Panc1 (cell line): ENCODE measurements at regions not wholly inside any gene's neighbourhood (a gene's known extent, or its start where the extent isn't known, plus 50 kb on each side); places are given as distances from the start of the nearest gene placed in this dataset.

Experiments
- ATAC-seq: fragments of 200-7000 bp; cut with Tn5 transposase; 2 replicates; pipeline ENCODE4 v1.9.1; 2020; ENCODE audit warnings: mild to moderate bottlenecking, moderate library complexity
- BruUV-seq: library from RNA; stranded (reverse); fragments of 400-500 nt; replicated peaks from 2 replicates; lab custom pipeline; 2021; lab: Mats Ljungman, UMichigan
- CTCF ChIA-PET: fragments of 300-600 bp; sonication (Branson Sonifier 250); formaldehyde crosslinking; loops from one replicate; lab custom pipeline; 2022; ENCODE audit warnings: antibody characterized with exemption; lab: Charles Lee
- POLR2A ChIA-PET: fragments of 300-600 bp; sonication (Branson Sonifier 250); formaldehyde crosslinking; loops from one replicate; lab custom pipeline; 2022; ENCODE audit warnings: antibody characterized with exemption; lab: Charles Lee
- DNase-seq: peaks from one replicate; pipeline ENCODE4 v3.0.0-alpha.2; 2010; ENCODE audit warnings: low read depth, low spot score
- H3K27ac ChIP-seq: 2 replicates; pipeline ENCODE4 v1.5.1; 2011; ENCODE audit warnings: mild to moderate bottlenecking, low read length, inconsistent platforms
- H3K27me3 ChIP-seq: fragments of 200-500 bp; sonication (Bioruptor generic); 2 replicates; pipeline ENCODE4 v1.6.0; 2014; ENCODE audit warnings: low read length, inconsistent platforms; ENCODE audit not compliant: control insufficient read depth, insufficient read depth
- H3K36me3 ChIP-seq: fragments of 200-500 bp; sonication (Bioruptor generic); 2 replicates; pipeline ENCODE4 v1.5.1; 2014; ENCODE audit warnings: inconsistent platforms, mild to moderate bottlenecking, low read length, moderate library complexity; ENCODE audit not compliant: control insufficient read depth, insufficient read depth
- H3K4me1 ChIP-seq: 2 replicates; pipeline ENCODE4 v1.5.1; 2011; ENCODE audit warnings: inconsistent platforms, mild to moderate bottlenecking, low read length, moderate library complexity; ENCODE audit not compliant: control insufficient read depth, insufficient read depth
- H3K4me3 ChIP-seq, 2 experiments: 2 replicates each; pipeline ENCODE4 v1.5.1; 2011 to 2012; ENCODE audit warnings: low read depth in 2 of 2, low read length in 2 of 2, mild to moderate bottlenecking in 2 of 2, inconsistent platforms in 1 of 2, moderate library complexity in 1 of 2
- H3K9me3 ChIP-seq: fragments of 200-500 bp; sonication (Bioruptor generic); 2 replicates; pipeline ENCODE4 v1.5.1; 2014; ENCODE audit warnings: low read depth, mild to moderate bottlenecking, inconsistent platforms, low read length, moderate library complexity; ENCODE audit not compliant: control insufficient read depth, insufficient read depth
- SIN3A ChIP-seq: IDR thresholded peaks from 2 replicates; pipeline ENCODE4 v1.6.1; 2012; ENCODE audit warnings: low read depth, mild to moderate bottlenecking, low read length, moderate library complexity, borderline replicate concordance; ENCODE audit not compliant: insufficient read depth
- TCF7L2 ChIP-seq: IDR thresholded peaks from 2 replicates; pipeline ENCODE4 v1.6.1; 2011; ENCODE audit warnings: mild to moderate bottlenecking, low read depth, low read length, inconsistent platforms
- in situ Hi-C: cut with HindIII; loops from 2 replicates; pipeline ENCODE4 v1.10.0; 2016; ENCODE audit warnings: low sequenced_read_pairs, low pct_unique_long_range_greater_than_20kb
- intact Hi-C: fragments of 100-400 bp; cut with micrococcal nuclease; formaldehyde crosslinking; loops from one replicate; pipeline ENCODE4 v1.10.0; 2022; ENCODE audit not compliant: unreplicated experiment
- TF ChIP-seq, protein P1 (sequence below), 2 experiments: IDR thresholded peaks; 2 replicates each; pipeline ENCODE4 v1.6.1; 2011 to 2012; ENCODE audit warnings: low read depth in 2 of 2, control low read depth in 1 of 2, low read length in 1 of 2, mild to moderate bottlenecking in 1 of 2, moderate library complexity in 1 of 2; ENCODE audit not compliant: insufficient read depth in 1 of 2
- TF ChIP-seq, protein P2 (sequence below): fragments of 450-650 bp; IDR thresholded peaks from 2 replicates; pipeline ENCODE4 v1.5.1; 2017; ENCODE audit warnings: mild to moderate bottlenecking

DNA sequence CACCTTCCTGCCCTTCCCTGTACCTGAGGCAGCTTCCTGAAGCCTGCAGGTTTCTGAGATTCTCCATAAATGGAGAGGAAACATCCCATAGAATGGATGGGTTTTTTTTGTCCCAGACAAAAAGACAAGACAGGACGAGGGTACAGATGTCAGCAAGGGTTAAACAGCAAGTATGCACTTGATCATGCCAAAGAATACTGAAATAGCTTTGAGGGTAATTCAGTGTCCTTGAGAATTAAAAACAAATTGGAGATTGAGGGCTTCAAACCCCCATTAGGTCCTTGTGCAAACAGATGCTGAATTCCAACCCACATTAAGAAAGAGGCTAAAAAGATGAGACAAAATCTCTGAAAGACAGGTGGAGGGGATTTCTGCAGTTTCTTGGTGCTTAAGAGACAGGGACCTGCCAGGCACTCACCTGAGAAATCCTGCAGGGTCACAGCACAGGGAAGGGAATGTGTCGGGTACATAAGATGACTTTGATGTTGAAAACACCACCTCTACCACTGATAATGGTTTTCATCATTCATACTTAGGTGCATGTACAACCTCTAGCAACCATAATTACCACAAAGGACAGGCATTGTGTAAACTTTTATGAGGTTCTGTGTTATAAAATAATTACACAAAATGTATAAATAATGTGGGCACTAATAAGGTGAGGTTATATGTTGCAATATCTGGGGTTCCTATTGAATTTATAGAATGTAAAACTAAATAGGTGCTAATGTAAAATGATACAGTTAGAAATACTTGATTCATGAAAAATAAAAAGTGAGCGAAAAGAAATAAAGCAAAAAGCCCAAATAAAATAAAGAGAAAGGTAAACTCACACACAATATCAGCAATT is 107.1 kb upstream of the TOP3B start:
- Histone ChIP-seq H3K4me1 (no peaks in the 10 kb centered on the region), H3K27me3 (peaks cover 2% of the 10 kb centered on the region), H3K36me3 (no peaks in the 10 kb centered on the region), H3K27ac (no peak overlapping the region), H3K4me3 (no peak overlapping the region), H3K9me3 (no peaks in the 10 kb centered on the region)
- ATAC-seq: no peak
- in situ Hi-C loops (no loop called here), intact Hi-C loops (no loop called here)
- BruUV-seq: no TSS peak
- ChIA-PET CTCF (no interaction called here), POLR2A (no interaction called here)
- no peak for DNase-seq
- TF ChIP-seq SIN3A: no peak
- TF ChIP-seq, protein P1, sequence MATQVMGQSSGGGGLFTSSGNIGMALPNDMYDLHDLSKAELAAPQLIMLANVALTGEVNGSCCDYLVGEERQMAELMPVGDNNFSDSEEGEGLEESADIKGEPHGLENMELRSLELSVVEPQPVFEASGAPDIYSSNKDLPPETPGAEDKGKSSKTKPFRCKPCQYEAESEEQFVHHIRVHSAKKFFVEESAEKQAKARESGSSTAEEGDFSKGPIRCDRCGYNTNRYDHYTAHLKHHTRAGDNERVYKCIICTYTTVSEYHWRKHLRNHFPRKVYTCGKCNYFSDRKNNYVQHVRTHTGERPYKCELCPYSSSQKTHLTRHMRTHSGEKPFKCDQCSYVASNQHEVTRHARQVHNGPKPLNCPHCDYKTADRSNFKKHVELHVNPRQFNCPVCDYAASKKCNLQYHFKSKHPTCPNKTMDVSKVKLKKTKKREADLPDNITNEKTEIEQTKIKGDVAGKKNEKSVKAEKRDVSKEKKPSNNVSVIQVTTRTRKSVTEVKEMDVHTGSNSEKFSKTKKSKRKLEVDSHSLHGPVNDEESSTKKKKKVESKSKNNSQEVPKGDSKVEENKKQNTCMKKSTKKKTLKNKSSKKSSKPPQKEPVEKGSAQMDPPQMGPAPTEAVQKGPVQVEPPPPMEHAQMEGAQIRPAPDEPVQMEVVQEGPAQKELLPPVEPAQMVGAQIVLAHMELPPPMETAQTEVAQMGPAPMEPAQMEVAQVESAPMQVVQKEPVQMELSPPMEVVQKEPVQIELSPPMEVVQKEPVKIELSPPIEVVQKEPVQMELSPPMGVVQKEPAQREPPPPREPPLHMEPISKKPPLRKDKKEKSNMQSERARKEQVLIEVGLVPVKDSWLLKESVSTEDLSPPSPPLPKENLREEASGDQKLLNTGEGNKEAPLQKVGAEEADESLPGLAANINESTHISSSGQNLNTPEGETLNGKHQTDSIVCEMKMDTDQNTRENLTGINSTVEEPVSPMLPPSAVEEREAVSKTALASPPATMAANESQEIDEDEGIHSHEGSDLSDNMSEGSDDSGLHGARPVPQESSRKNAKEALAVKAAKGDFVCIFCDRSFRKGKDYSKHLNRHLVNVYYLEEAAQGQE (IDR thresholded peaks at IDR 0.05; ENCODE audit: insufficient read depth in 1 of 2, low read depth in 2 of 2, low read length in 1 of 2): no peak

DNA sequence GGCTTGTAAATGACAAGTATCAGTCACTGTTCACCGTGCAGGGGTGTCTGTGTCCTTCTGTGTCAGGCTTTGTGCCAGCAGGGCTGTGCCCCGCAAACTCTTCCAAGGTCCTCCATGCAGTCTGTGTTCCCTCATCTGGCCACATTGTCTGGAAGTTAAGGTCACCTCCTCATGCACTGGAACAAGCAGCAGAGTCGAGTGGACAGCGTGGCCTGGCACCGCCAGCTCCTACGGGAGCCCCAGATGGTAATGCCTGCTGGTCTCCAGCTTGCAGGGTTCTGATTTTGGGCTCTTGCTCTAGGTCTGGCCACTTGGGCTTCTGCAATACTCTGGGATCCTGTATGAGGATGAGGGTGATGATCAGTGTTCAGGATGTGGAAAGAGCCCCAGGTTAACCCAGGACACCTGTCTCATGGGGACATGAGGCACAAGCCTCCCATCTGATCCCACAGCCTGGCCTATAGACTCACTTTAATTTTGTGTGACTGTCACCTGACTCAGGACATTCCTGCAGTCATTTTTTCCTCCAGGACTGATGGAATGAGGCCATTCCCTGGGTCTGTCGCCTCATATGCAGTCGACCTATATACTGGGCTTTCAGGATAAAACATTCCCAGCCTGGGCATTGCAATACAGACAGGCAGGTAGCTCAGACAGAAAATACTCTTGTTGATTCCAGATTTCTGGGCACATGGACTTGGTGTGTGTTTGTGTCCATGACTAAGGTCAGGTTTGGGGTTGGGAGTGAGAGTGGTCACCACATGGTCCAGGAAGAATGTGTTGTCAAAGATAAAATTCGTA is 106.3 kb upstream of the TOP3B start:
- Histone ChIP-seq H3K4me3 (no peak overlapping the region), H3K27ac (no peak overlapping the region), H3K4me1 (no peaks in the 10 kb centered on the region), H3K36me3 (no peaks in the 10 kb centered on the region), H3K27me3 (peaks cover 2% of the 10 kb centered on the region), H3K9me3 (no peaks in the 10 kb centered on the region)
- no peak for DNase-seq
- ChIA-PET POLR2A (no interaction called here), CTCF (no interaction called here)
- ATAC-seq: no peak
- intact Hi-C loops (no loop called here), in situ Hi-C loops (no loop called here)
- TF ChIP-seq SIN3A (no peak), TCF7L2 (no peak)
- TF ChIP-seq, protein P1 (IDR thresholded peaks at IDR 0.05; ENCODE audit: insufficient read depth in 1 of 2, low read depth in 2 of 2, low read length in 1 of 2): no peak
- TF ChIP-seq, protein P2, sequence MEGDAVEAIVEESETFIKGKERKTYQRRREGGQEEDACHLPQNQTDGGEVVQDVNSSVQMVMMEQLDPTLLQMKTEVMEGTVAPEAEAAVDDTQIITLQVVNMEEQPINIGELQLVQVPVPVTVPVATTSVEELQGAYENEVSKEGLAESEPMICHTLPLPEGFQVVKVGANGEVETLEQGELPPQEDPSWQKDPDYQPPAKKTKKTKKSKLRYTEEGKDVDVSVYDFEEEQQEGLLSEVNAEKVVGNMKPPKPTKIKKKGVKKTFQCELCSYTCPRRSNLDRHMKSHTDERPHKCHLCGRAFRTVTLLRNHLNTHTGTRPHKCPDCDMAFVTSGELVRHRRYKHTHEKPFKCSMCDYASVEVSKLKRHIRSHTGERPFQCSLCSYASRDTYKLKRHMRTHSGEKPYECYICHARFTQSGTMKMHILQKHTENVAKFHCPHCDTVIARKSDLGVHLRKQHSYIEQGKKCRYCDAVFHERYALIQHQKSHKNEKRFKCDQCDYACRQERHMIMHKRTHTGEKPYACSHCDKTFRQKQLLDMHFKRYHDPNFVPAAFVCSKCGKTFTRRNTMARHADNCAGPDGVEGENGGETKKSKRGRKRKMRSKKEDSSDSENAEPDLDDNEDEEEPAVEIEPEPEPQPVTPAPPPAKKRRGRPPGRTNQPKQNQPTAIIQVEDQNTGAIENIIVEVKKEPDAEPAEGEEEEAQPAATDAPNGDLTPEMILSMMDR: no peak
- BruUV-seq: no TSS peak
